ENCODE measurements at regions not wholly inside any gene's neighbourhood (a gene's known extent, or its start where the extent isn't known, plus 50 kb on each side); places are given as distances from the start of the nearest gene placed in this dataset.

GRCh38 chr4:52199574-52200338, 148.7 kb downstream of the SPATA18 start:
- Histone ChIP-seq H3K9me1 (ENCODE audit: insufficient read depth, low read length) (no peaks in the 10 kb centered on the region; the same call in 1 of the 2 replicates), H2BK20ac (ENCODE audit: low read depth, low read length) (no peak overlapping the region), H2BK120ac (ENCODE audit: low read depth, low read length) (no peak overlapping the region), H3K4me1 (ENCODE audit: control insufficient read depth, insufficient read depth, low read length) (no peaks in the 10 kb centered on the region), H3K79me1 (ENCODE audit: low read depth in 1 of 2, low read length in 2 of 2) (no peaks in the 10 kb centered on the region), H3K23ac (ENCODE audit: low read depth, low read length) (no peak overlapping the region), H3K14ac (replicated peaks; ENCODE audit: low read depth, low read length) (no peak overlapping the region), H3K18ac (ENCODE audit: low read depth, low read length) (no peak overlapping the region), H3K9ac (ENCODE audit: low read depth, low read length) (no peak overlapping the region), H3K4me3 (ENCODE audit: insufficient read depth, low read depth, low read length) (no peak overlapping the region), H3K27ac (ENCODE audit: insufficient read depth, low read length) (no peak overlapping the region), H4K8ac (ENCODE audit: low read depth in 2 of 2, low read length in 2 of 2) (no peak overlapping the region), H2BK15ac (ENCODE audit: low read depth, low read length) (no peak overlapping the region), H3K36me3 (ENCODE audit: control insufficient read depth, insufficient read depth, low read length) (no peaks in the 10 kb centered on the region), H3K4me2 (ENCODE audit: low read depth, low read length) (no peak overlapping the region), H3K4ac (ENCODE audit: low read depth, low read length) (no peak overlapping the region), H3K56ac (ENCODE audit: extremely low read depth, insufficient read depth, low read length) (no peak overlapping the region), H4K91ac (ENCODE audit: insufficient read depth, low read depth, low read length) (no peak overlapping the region), H4K5ac (ENCODE audit: low read depth, low read length) (no peak overlapping the region), H3K27me3 (ENCODE audit: control insufficient read depth, insufficient read depth, low read length) (no peaks in the 10 kb centered on the region), H2AFZ (replicated peaks; ENCODE audit: low read length, poor library complexity) (peak overlapping the region; percentile 9), H2AK5ac (ENCODE audit: low read depth, low read length) (no peak overlapping the region), H4K20me1 (ENCODE audit: insufficient read depth, low read length) (no peaks in the 10 kb centered on the region), H2AK9ac (replicated peaks; ENCODE audit: low read depth, low read length, poor library complexity) (no peak overlapping the region), H2BK5ac (ENCODE audit: low read depth, low read length, poor library complexity, severe bottlenecking) (peak overlapping the region; percentile 89), H3K9me3 (ENCODE audit: control insufficient read depth, insufficient read depth, low read length) (no peaks in the 10 kb centered on the region)
- ATAC-seq (ENCODE audit: low read depth) (no peak), DNase-seq (peak; percentile 7)
- TF ChIP-seq CEBPB (IDR thresholded peaks at IDR 0.05; ENCODE audit: low read depth, low read length) = 0 out of 2 replicates have a peak, but pooled peaks have one; percentile 9
- no peak for TF ChIP-seq CTCF (conservative IDR thresholded peaks at IDR 0.05; ENCODE audit: low read depth, low read length)
- ChIA-PET CTCF (no interaction called here), POLR2A (ENCODE audit: unreplicated experiment) (no interaction called here)
- in situ Hi-C loops (cut with MboI; ENCODE audit: low sequenced_read_pairs) (loop anchor here (25.0 kb wide), 1 partner anchor 112 kb away; no protein-coding TSS in a partner anchor), intact Hi-C loops (cut with micrococcal nuclease) (loop anchor here (10.0 kb wide), 1 partner anchor 55 kb away; no protein-coding TSS in a partner anchor), dilution Hi-C loops (cut with HindIII; ENCODE audit: low sequenced_read_pairs, unreplicated experiment) (no loop called here)
- WGBS, 2 experiments (ENCODE audit: extremely low coverage in 2 of 2, insufficient read length in 1 of 2) = no CpG with 5 or more reads among the region's 3 CpGs
- no TSS peak for BruUV-seq (replicated peaks)
